Activated CD4-positive, alpha-beta T cell treated with anti-CD3 and anti-CD28 coated beads, Interleukin-2, amount 10 ng/mL, durations not matched to agents 7 days and 5 days (primary cell): ENCODE measurements at regions not wholly inside any gene's neighbourhood (a gene's known extent, or its start where the extent isn't known, plus 50 kb on each side); places are given as distances from the start of the nearest gene placed in this dataset.

Source experiments
- CTCF ChIA-PET: fragments of 350-600 bp; sonication (Branson Sonifier 250); formaldehyde crosslinking; loops from one replicate; lab custom pipeline; 2021; ENCODE audit warnings: antibody characterized with exemption; lab: Charles Lee
- POLR2A ChIA-PET: fragments of 350-600 bp; sonication (Branson Sonifier 250); formaldehyde crosslinking; loops from one replicate; lab custom pipeline; 2021; ENCODE audit warnings: antibody characterized with exemption; lab: Charles Lee
- DNase-seq: peaks from one replicate; pipeline ENCODE4 v3.0.0-alpha.2; 2020
- H3K27ac Mint-ChIP-seq: one replicate; pipeline ENCODE4 v1.8.0; 2021; ENCODE audit warnings: mild to moderate bottlenecking, moderate library complexity, mixed read lengths
- H3K27me3 Mint-ChIP-seq: one replicate; pipeline ENCODE4 v1.8.0; 2021; ENCODE audit warnings: mixed read lengths
- H3K36me3 Mint-ChIP-seq: one replicate; pipeline ENCODE4 v1.8.0; 2021; ENCODE audit warnings: low read depth, mixed read lengths
- H3K4me1 Mint-ChIP-seq: one replicate; pipeline ENCODE4 v1.8.0; 2021; ENCODE audit warnings: mixed read lengths
- H3K4me3 Mint-ChIP-seq: one replicate; pipeline ENCODE4 v1.8.0; 2021; ENCODE audit warnings: mild to moderate bottlenecking, moderate library complexity, mixed read lengths
- H3K9me3 Mint-ChIP-seq: one replicate; pipeline ENCODE4 v1.8.0; 2021; ENCODE audit warnings: mixed read lengths

DNA sequence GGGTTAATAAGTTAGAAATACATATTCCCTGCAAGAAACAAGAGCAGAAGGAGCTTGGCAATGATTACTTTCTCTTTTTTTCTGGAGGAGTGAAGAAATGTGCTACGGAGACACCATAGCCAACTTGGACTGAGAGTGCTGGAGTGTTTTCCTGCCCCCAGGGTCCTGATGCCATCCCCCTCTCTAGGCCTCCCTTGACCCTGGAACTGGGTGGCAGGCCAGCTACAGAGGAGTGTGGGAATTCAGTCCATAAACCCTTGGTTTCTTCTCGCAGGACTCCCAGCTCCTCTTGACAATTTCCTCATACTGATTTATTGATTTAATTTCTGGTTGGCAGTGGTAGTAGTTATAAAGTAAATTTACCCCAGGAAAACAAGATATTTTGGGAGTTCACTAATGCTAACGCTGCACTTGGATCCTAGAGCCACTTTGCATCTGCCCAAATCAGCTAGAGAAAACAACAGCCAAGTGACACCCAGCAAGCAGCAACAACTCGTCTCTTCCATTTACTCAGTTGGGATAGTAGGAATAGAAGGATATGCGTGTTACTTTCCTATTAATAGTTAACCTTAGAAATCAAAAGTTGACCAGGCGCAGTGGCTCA is 76.4 kb upstream of the CELF2 start:
- Mint-ChIP-seq H3K9me3 (no peaks in the 10 kb centered on the region), H3K4me3 (no peak overlapping the region), H3K4me1 (no peaks in the 10 kb centered on the region), H3K27ac (no peak overlapping the region), H3K27me3 (peaks cover 4% of the 10 kb centered on the region), H3K36me3 (no peaks in the 10 kb centered on the region)
- CTCF ChIA-PET, result no interaction called here
- POLR2A ChIA-PET, result no interaction called here
- no peak for DNase-seq

DNA sequence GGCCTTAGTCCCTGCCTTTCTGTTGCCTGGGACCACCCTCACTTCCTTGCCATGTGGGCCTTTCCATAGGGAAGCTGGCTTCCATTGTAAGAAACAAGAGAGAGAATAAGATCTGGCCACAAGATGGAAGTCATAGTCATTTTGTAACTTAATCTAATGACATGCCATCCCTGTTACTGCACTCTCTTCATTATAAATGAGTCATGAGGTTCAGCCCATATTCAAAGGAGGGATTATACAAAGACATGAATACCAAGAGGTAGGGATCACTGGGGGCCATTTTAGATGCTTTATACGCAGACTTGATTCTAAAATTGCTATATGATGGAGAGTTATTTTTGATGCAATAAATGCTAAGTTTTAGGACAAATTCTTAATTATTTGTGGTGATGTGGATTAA is 75.2 kb upstream of the CELF2 start:
- CTCF ChIA-PET, result no interaction called here
- Mint-ChIP-seq H3K9me3 (no peaks in the 10 kb centered on the region), H3K4me3 (no peak overlapping the region), H3K27me3 (peaks cover 5% of the 10 kb centered on the region), H3K27ac (no peak overlapping the region), H3K36me3 (no peaks in the 10 kb centered on the region), H3K4me1 (no peaks in the 10 kb centered on the region)
- DNase-seq, result no peak
- POLR2A ChIA-PET, result no interaction called here

DNA sequence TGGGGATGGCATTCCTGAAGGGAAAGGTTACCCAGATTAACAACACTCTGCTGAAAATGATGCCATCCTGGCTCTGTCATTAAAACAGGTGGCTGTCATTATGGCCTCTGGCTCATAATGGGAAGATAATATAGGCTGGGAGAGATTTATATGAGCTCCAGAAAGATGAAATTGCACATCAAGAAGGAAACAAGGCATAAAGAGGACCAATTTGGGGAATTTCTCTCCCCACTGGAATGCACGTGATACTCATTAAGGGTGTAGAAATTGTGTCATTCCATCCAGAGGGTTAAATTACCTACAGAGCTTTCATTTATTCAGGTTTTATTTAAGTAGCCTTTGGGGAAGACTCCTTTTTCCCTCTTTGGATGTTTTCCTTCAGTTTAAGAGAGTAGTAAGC is 71.6 kb upstream of the CELF2 start:
- DNase-seq, result no peak
- H3K4me1 Mint-ChIP-seq, result no peaks in the 10 kb centered on the region
- no peaks in the 10 kb centered on the region for H3K9me3 Mint-ChIP-seq
- H3K27ac Mint-ChIP-seq, result no peak overlapping the region
- H3K36me3 Mint-ChIP-seq, result no peaks in the 10 kb centered on the region
- H3K4me3 Mint-ChIP-seq, result no peak overlapping the region
- peaks cover 6% of the 10 kb centered on the region for H3K27me3 Mint-ChIP-seq
- ChIA-PET CTCF (interaction anchor here (0.8 kb wide), 1 partner anchor 9 kb away, joined by 4 read pairs; no protein-coding TSS in a partner anchor), POLR2A (interaction anchor here (0.6 kb wide), 1 partner anchor 908 kb away, joined by 5 read pairs; no protein-coding TSS in a partner anchor)

DNA sequence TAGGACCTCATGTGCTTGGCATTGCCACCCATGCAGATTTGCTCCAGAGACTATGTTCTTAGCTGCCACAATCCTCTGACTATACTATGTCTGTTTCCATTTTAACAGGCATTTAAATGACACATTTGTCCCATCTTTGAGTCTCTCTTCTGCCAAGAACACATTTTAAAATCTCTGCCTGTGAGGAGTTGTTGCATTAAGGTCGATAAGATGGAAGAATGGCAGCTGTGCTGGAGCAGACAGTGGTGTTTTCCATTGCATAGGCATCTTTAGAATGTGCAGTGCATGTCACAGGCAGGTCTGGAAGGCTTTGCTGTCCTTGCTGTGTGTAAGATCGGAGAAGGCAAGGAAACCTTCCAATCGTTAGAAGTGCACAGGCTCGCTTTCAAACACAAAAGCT is 70.9 kb upstream of the CELF2 start:
- no peaks in the 10 kb centered on the region for H3K36me3 Mint-ChIP-seq

DNA sequence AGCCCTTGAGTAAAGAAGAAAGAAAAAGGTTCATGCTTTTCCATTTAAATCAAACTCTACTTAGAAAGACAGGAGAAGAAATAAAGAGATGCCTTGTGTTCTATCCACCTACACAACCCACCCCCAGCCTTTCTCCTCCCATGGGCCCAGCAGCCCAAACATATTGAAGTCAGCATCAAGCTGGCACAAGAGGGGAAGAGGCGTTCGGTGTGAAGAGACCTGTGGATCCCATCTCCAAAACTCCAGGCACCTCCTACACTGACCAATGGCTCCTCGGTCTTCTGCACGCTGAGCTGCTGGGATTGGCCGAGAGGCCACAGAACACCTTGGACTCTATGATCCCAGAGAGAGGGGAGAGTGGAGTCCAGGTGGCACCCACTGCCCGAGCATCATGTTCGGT is 66.0 kb upstream of the CELF2 start:
- H3K27ac Mint-ChIP-seq, result no peak overlapping the region
- POLR2A ChIA-PET, result no interaction called here

More for the DNA sequence above, 70.9 kb upstream of the CELF2 start:
- H3K4me1 Mint-ChIP-seq, result no peaks in the 10 kb centered on the region
- ChIA-PET POLR2A (interaction anchor here (0.6 kb wide), 1 partner anchor 908 kb away, joined by 5 read pairs; no protein-coding TSS in a partner anchor), CTCF (interaction anchor here (0.6 kb wide), 1 partner anchor 32 kb away, joined by 4 read pairs; no protein-coding TSS in a partner anchor)
- DNase-seq, result no peak
- no peaks in the 10 kb centered on the region for H3K9me3 Mint-ChIP-seq
- no peak overlapping the region for H3K27ac Mint-ChIP-seq
- no peak overlapping the region for H3K4me3 Mint-ChIP-seq
- peaks cover 6% of the 10 kb centered on the region for H3K27me3 Mint-ChIP-seq

DNA sequence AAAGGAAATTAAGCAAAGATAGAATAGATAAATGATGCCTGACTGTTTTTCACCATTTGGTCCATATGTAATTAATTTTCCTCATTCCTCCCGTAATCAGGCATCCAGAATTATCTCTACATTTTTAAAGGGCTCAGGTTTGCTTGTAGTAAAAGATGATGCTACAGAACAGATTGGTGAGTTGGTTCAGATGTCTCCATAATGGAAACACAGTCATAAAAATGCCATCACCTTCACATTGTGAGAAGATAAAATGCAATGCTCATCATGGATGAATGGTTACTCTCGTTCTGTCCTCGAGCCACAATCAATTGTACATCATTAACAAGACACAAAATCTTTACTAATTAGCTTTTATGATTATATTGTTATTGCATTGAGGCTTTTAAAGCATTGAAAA is 64.9 kb upstream of the CELF2 start:
- H3K4me1 Mint-ChIP-seq, result no peaks in the 10 kb centered on the region
- POLR2A ChIA-PET, result no interaction called here
- H3K27ac Mint-ChIP-seq, result no peak overlapping the region
- no peak overlapping the region for H3K4me3 Mint-ChIP-seq
- peaks cover 10% of the 10 kb centered on the region for H3K27me3 Mint-ChIP-seq
- no peaks in the 10 kb centered on the region for H3K36me3 Mint-ChIP-seq
- CTCF ChIA-PET, result no interaction called here
- no peaks in the 10 kb centered on the region for H3K9me3 Mint-ChIP-seq
- no peak for DNase-seq

More for the DNA sequence above, 66.0 kb upstream of the CELF2 start:
- Mint-ChIP-seq H3K4me3 (no peak overlapping the region), H3K36me3 (no peaks in the 10 kb centered on the region), H3K27me3 (peaks cover 14% of the 10 kb centered on the region), H3K4me1 (no peaks in the 10 kb centered on the region), H3K9me3 (no peaks in the 10 kb centered on the region)
- CTCF ChIA-PET, result no interaction called here
- no peak for DNase-seq

DNA sequence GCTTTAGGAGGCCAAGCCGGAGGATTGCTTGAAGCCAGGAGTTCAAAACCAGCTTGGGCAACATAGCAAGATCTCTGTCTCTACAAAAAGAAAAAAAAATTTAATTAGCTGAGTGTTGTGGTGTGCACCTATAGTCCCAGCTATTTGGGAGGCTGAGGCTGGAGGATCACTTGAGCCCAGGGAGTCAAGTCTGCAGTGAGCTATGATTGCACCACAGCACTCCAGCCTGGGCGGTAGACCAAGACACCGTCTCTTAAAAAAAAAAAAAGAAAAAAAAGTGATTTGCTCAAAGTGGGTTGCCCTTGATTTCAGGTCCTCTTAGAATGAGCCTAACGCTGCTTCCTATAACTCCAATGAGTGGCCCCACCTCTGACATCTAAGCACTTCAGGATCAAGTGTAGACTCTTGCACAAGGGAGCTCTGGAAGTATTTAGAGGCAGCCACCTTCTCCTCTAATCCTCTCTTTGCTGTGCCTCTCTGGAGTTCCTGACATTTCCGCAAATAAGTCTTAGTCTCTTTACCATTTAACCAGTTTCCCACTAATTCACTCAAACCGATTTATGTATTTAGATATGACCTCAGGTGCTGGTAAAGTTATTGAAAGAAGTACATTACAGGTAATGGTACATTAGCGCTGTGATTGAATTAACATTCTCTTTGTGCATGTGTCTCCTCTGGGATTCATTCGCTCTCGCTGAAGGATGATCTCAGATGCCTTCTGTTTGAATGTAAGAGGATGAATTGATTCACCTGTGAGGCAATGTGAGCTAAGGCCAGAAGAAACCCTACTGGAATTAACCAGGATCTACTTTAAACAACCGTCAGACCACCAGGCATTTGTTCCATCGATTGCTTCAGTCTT is 60.8 kb upstream of the CELF2 start:
- Mint-ChIP-seq H3K27ac (no peak overlapping the region), H3K36me3 (no peaks in the 10 kb centered on the region), H3K27me3 (peaks cover 10% of the 10 kb centered on the region), H3K4me3 (no peak overlapping the region), H3K9me3 (no peaks in the 10 kb centered on the region), H3K4me1 (no peaks in the 10 kb centered on the region)
- CTCF ChIA-PET, result no interaction called here
- no peak for DNase-seq
- POLR2A ChIA-PET, result no interaction called here

DNA sequence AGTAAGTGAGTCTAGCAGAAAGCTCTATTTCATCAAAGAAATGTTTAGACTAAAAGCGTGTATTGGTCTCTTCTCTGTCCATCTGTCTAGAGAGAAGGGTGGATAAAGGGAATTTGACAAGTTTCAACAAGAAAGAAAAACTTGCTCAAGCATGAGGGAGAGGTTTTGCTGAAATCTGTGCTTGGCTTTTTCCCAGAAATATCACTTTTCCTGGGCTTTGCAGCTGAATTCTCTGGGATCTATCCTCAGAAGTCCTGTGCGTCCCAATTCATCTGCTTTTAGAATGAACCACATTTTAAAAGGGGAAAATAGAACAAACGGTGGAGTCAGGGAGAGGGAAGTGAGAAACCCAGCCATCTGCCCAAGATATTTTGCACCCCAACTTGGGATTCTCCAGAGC is 59.6 kb upstream of the CELF2 start:
- Mint-ChIP-seq H3K4me3 (no peak overlapping the region), H3K36me3 (no peaks in the 10 kb centered on the region), H3K27me3 (peaks cover 4% of the 10 kb centered on the region), H3K4me1 (no peaks in the 10 kb centered on the region), H3K9me3 (no peaks in the 10 kb centered on the region), H3K27ac (no peak overlapping the region)
- ChIA-PET POLR2A (no interaction called here), CTCF (no interaction called here)
- DNase-seq, result no peak

DNA sequence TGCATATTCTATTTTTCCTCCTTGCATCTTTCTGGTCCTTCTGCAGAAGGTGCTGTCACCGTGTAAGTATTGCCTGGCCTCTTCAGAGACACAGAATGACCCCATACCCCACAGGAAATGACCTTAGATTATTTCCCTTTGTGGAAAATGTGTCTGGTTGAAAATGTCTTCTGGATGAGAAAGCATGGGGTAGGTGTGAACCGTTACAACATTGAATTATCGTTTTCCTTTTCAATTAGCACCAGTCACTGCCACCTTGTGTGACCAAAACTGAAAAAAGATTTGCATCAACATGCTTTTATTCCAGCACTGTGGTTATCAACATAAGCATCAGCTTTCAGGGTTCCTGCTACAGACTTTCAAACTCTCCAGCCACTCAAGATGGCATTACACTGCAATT is 58.0 kb upstream of the CELF2 start:
- Mint-ChIP-seq H3K27ac (no peak overlapping the region), H3K4me3 (no peak overlapping the region), H3K9me3 (no peaks in the 10 kb centered on the region), H3K36me3 (no peaks in the 10 kb centered on the region), H3K4me1 (no peaks in the 10 kb centered on the region), H3K27me3 (no peaks in the 10 kb centered on the region)
- POLR2A ChIA-PET, result no interaction called here
- CTCF ChIA-PET, result no interaction called here
- DNase-seq, result no peak

DNA sequence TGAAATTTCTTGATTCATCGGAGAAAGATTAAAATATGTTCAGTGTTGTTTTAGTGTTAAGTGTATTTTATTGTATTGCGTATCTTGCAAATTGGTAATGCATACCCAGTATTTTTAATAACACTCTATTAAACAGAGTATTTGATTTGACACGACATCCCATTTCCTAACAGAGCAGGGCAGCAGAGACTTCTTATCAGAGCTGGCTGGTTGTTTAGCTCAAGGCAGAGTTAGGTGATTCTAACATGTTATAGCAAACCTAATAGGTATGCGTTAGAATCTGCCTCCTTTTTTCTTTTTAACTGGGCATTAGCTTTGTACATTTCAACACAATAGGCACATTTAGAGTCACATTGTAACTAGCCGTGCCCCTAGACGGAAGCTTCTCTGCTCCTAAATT is 57.1 kb upstream of the CELF2 start:
- no peak for DNase-seq
- Mint-ChIP-seq H3K27ac (no peak overlapping the region), H3K36me3 (no peaks in the 10 kb centered on the region), H3K27me3 (no peaks in the 10 kb centered on the region), H3K9me3 (no peaks in the 10 kb centered on the region), H3K4me1 (no peaks in the 10 kb centered on the region), H3K4me3 (no peak overlapping the region)
- CTCF ChIA-PET, result no interaction called here
- POLR2A ChIA-PET, result no interaction called here

DNA sequence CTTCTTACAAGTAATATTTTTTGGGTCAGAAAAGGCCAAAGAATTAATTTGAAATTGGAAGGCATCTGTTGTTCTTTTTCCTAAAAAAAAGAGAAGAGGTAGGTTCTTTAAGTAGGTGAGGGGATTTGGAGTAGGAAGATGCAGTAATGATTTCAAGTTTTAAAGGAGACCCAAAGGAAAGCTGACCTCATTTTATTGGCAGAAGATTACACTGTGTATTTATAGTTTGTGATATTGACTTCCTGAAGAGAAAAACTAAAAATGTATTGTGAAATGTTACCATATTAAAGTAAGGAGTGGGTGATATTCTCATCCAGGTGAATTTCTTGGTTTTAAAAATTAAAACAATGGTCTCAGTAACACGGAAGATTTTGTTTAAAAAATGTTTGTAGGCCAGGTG is 56.6 kb upstream of the CELF2 start:
- DNase-seq, result no peak
- H3K36me3 Mint-ChIP-seq, result no peaks in the 10 kb centered on the region
- no peaks in the 10 kb centered on the region for H3K27me3 Mint-ChIP-seq
- ChIA-PET CTCF (no interaction called here), POLR2A (no interaction called here)
- no peaks in the 10 kb centered on the region for H3K4me1 Mint-ChIP-seq
- H3K27ac Mint-ChIP-seq, result no peak overlapping the region
- no peak overlapping the region for H3K4me3 Mint-ChIP-seq
- no peaks in the 10 kb centered on the region for H3K9me3 Mint-ChIP-seq

DNA sequence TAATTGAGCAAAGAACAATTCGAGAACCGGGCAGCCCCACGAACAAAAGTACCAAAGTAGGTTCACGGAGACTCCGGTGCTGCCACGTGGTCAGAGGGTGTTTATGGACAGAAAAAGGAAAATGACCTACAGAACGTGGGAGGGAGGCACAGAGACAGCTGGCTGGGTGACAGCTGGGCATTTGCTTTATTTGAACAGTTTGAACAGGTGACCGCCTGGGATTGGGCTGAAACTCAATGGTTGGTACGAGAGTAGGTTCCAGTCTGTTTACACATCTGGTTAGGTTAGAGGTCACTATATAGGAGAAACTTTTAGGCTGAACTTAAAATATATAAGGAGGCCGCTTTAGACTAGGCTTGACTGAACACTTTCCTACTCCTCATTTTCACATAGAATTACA is 50.6 kb upstream of the CELF2 start:
- Mint-ChIP-seq H3K4me1 (no peaks in the 10 kb centered on the region), H3K9me3 (no peaks in the 10 kb centered on the region), H3K36me3 (no peaks in the 10 kb centered on the region), H3K27ac (no peak overlapping the region), H3K27me3 (peaks cover 10% of the 10 kb centered on the region), H3K4me3 (no peak overlapping the region)
- no peak for DNase-seq
- POLR2A ChIA-PET, result no interaction called here
- CTCF ChIA-PET, result interaction anchor here (0.6 kb wide), 1 partner anchor 364 kb away, joined by 3 read pairs; no protein-coding TSS in a partner anchor

DNA sequence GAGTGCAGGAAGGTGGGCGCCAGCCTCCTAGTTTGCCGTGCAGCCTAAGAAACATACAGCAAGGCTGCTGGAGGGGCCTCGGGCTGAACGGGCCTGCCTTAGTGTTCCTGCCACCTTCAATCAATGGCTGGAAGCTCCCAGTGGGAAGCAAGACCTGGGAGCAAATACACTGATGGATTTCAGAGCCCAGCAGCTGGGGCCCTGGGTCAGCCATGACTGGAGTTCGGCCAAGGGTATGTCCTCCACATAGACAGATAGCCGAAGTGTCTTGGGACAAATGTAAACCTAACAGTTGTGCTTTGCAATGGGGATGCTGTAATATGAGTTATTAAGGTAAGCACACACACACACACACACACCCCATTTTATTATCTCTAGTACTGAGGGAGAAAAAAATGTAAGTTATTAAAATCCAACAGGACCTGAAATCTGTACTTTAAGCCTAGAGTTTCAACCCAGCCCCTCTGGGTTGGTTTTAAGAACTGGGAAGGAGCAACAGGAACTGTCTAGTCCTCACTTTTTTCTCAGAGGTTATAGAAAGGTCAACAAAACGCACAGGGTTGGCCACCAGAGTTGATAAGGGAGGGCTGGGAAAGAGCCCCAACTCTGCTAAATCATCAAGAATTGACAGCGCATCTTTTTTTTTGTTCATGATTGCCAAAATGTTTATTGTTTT is 50.0 kb upstream of the CELF2 start:
- no peaks in the 10 kb centered on the region for H3K9me3 Mint-ChIP-seq
- ChIA-PET CTCF (no interaction called here), POLR2A (no interaction called here)
- no peak for DNase-seq
- H3K4me1 Mint-ChIP-seq, result no peaks in the 10 kb centered on the region
- no peak overlapping the region for H3K4me3 Mint-ChIP-seq
- H3K27me3 Mint-ChIP-seq, result peaks cover 15% of the 10 kb centered on the region
- H3K27ac Mint-ChIP-seq, result no peak overlapping the region
- no peaks in the 10 kb centered on the region for H3K36me3 Mint-ChIP-seq
